Stomach (tissue), 8 donors: ENCODE measurements at regions not wholly inside any gene's neighbourhood (a gene's known extent, or its start where the extent isn't known, plus 50 kb on each side); places are given as distances from the start of the nearest gene placed in this dataset.

Source experiments
- DNase-seq, 2 donors: peaks; one replicate each; pipeline versions ENCODE4 v3.0.0 to v3.0.0-alpha.2; 2013 to 2019
- H3K27ac ChIP-seq, 5 donors: fragments of 200-600 bp in 4 of 5; sonication (generic) in 4 of 5; one replicate each; pipeline ENCODE4 v1.5.1; 2013 to 2019; ENCODE audit warnings: mild to moderate bottlenecking in 1 of 5, moderate library complexity in 1 of 5
- H3K27me3 ChIP-seq, 3 donors: fragments of 200-600 bp; sonication (generic); one replicate each; pipeline ENCODE4 v1.5.1; 2017 to 2019; ENCODE audit warnings: mixed run types in 1 of 3
- H3K36me3 ChIP-seq, 4 donors: fragments of 200-600 bp; sonication (generic); 1 replicate in 3 of 4; 2 replicates in 1 of 4; pipeline ENCODE4 v1.5.1; 2016 to 2019
- H3K4me1 ChIP-seq, 4 donors: fragments of 200-600 bp; sonication (generic); one replicate each; pipeline ENCODE4 v1.5.1; 2016 to 2019
- H3K4me3 ChIP-seq, 4 donors: fragments of 200-600 bp; sonication (generic) in 3 of 4; one replicate each; pipeline ENCODE4 v1.5.1; 2016 to 2019; ENCODE audit warnings: mild to moderate bottlenecking in 1 of 4
- H3K9me3 ChIP-seq, 4 donors: fragments of 200-600 bp; sonication (generic); one replicate each; pipeline ENCODE4 v1.5.1; 2016 to 2019
- EP300 ChIP-seq: sonication (generic); formaldehyde crosslinking; IDR thresholded peaks from one replicate; pipeline ENCODE4 v1.6.1; 2017; ENCODE audit warnings: antibody characterized with exemption
- POLR2A ChIP-seq, 4 donors: fragments of 450-650 bp; IDR thresholded peaks; one replicate each; pipeline ENCODE4 v1.6.1; 2016; ENCODE audit warnings: antibody characterized with exemption in 4 of 4, control low read depth in 2 of 4, mild to moderate bottlenecking in 1 of 4, moderate library complexity in 1 of 4
- POLR2AphosphoS5 ChIP-seq, 3 donors: sonication (generic); formaldehyde crosslinking; IDR thresholded peaks; one replicate each; pipeline ENCODE4 v1.6.1; 2016; ENCODE audit warnings: antibody characterized with exemption in 3 of 3
- WGBS, 5 donors: extraction: QIAGEN DNeasy Blood & Tissue Kit in 3 of 5; methylation state at CpG; one replicate each; pipeline versions ENCODE4 v1.1.5 to v1.1.7; 2013 to 2018; 5-methylcytosine and 5-hydroxymethylcytosine counted together
- intact Hi-C: fragments of 100-400 bp; cut with DNase I; formaldehyde crosslinking; loops from one replicate; pipeline ENCODE4 v1.15.1; 2023; ENCODE audit warnings: low total_unique reads
- TF ChIP-seq, protein P1 (sequence below), 7 experiments: fragments of 450-650 bp in 4 of 7; fragments of 200-600 bp in 3 of 7; sonication (generic) in 3 of 7; IDR thresholded peaks; one replicate each; pipeline ENCODE4 v1.5.1; 2016 to 2019; ENCODE audit warnings: antibody characterized with exemption in 7 of 7, control low read depth in 2 of 7, mild to moderate bottlenecking in 1 of 7
- donor health status: healthy with polysubstance abuse.
- donor health status: Bipolar disorder and iron deficiency.
- donor health status: healthy.

DNA sequence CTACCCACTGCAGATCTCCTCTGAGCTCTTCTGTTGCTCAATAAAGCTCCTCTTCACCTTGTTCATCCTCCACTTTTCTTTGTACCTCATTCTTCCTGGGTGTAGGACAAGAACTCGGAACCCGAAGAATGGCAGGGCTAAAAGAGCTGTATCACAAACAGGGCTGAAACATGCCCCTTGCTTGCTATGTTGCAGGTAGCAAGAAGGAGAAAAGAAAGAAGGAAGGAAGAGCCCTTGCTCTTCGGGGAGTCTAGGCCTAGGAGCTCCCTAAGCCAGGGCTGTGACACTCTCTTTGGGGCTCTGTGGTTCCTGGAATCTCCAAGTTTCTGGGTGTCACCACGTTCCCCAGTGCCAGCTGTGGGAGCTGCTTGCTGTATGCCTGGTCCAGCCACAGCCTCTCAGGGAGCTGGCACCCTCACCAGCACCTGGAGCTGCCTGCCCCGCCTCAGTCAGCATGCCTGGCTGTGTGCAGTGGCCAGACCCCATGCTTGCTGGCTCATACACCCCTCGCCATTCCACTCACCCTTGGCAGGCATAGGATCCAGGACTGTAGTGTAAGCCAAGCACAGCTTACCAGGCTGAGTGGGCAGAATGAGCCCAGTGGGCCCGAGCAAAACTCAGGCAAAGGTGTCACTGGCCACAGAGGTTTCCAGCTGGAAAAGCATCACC, 274.8 kb upstream of the ADRA1B start:
- Histone ChIP-seq H3K27ac (no peak overlapping the region), H3K9me3 (no peaks in the 10 kb centered on the region), H3K4me3 (no peak overlapping the region), H3K4me1 (no peaks in the 10 kb centered on the region), H3K27me3 (no peaks in the 10 kb centered on the region), H3K36me3 (no peaks in the 10 kb centered on the region)
- 78 to 89% (median 81%) methylated on average over 5 to 7 of the region's 7 CpGs for WGBS, 5 donors
- intact Hi-C loops = no loop called here
- DNase-seq = no peak
- no peak for TF ChIP-seq POLR2A (IDR thresholded peaks at IDR 0.05)
- TF ChIP-seq, protein P1, sequence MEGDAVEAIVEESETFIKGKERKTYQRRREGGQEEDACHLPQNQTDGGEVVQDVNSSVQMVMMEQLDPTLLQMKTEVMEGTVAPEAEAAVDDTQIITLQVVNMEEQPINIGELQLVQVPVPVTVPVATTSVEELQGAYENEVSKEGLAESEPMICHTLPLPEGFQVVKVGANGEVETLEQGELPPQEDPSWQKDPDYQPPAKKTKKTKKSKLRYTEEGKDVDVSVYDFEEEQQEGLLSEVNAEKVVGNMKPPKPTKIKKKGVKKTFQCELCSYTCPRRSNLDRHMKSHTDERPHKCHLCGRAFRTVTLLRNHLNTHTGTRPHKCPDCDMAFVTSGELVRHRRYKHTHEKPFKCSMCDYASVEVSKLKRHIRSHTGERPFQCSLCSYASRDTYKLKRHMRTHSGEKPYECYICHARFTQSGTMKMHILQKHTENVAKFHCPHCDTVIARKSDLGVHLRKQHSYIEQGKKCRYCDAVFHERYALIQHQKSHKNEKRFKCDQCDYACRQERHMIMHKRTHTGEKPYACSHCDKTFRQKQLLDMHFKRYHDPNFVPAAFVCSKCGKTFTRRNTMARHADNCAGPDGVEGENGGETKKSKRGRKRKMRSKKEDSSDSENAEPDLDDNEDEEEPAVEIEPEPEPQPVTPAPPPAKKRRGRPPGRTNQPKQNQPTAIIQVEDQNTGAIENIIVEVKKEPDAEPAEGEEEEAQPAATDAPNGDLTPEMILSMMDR (IDR thresholded peaks at IDR 0.05) = no peak
- no peak for TF ChIP-seq POLR2AphosphoS5 (IDR thresholded peaks at IDR 0.05)
- no peak for TF ChIP-seq EP300

DNA sequence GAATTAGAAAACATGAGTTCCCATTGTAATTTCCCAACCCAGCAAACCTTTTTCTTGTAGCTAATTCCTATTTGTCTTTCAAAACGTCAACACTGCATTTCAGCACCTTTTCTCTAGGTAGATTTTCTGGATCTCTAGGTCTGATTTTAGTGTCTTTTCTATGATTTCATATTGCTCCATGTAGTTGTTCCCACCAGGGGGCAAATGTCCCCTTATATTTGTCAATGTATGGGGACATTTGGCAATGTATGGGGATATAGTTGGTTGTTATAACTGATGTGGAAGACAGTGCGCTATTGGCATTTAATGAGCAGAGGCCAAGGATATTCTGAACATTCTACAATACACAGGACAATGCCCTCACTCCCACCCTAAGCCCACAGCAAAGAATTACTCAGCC, 273.9 kb upstream of the ADRA1B start:
- no peaks in the 10 kb centered on the region for H3K9me3 ChIP-seq
- no peak for TF ChIP-seq POLR2A (IDR thresholded peaks at IDR 0.05)
- no peak for TF ChIP-seq POLR2AphosphoS5 (IDR thresholded peaks at IDR 0.05)
- TF ChIP-seq EP300 = no peak
- TF ChIP-seq, protein P1 (IDR thresholded peaks at IDR 0.05) = no peak
- H3K27ac ChIP-seq = no peak overlapping the region
- no peak overlapping the region for H3K4me3 ChIP-seq
- no peaks in the 10 kb centered on the region for H3K36me3 ChIP-seq
- no peak for DNase-seq
- no peaks in the 10 kb centered on the region for H3K4me1 ChIP-seq
- H3K27me3 ChIP-seq = no peaks in the 10 kb centered on the region
- intact Hi-C loops = no loop called here
- 86 to 92% (median 91%) methylated on average over 2 of the region's 2 CpGs for WGBS, 5 donors

DNA sequence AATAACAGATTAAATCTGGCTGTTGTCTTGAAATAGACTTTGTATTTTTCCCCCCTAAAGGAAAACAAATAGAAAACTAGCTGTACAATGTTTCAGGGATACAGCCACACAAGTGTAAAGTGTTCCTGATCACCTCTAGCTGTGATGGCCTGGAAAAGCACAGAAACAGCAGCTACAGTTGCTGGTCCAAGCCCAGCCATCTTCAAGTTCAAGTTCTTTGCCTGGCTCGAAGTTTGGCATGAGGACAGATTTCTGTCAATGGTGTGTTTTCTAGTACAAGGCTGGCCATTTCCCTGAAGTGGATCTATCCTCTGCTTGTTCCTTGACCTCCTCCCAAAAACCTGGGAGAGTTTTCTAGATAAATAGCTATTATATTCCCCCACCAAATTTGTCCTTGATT, 272.2 kb upstream of the ADRA1B start:
- no peak for TF ChIP-seq POLR2AphosphoS5 (IDR thresholded peaks at IDR 0.05)
- TF ChIP-seq, protein P1 (IDR thresholded peaks at IDR 0.05) = no peak
- TF ChIP-seq POLR2A (IDR thresholded peaks at IDR 0.05) = no peak
- no peak for TF ChIP-seq EP300
- DNase-seq = no peak
- no peak overlapping the region for H3K27ac ChIP-seq
- H3K27me3 ChIP-seq = no peaks in the 10 kb centered on the region
- no peaks in the 10 kb centered on the region for H3K9me3 ChIP-seq
- intact Hi-C loops = no loop called here
- H3K4me1 ChIP-seq = no peaks in the 10 kb centered on the region
- no peak overlapping the region for H3K4me3 ChIP-seq
- 20 to 75% (median 56%) methylated on average over 1 of the region's 1 CpG for WGBS, 5 donors
- H3K36me3 ChIP-seq = no peaks in the 10 kb centered on the region

DNA sequence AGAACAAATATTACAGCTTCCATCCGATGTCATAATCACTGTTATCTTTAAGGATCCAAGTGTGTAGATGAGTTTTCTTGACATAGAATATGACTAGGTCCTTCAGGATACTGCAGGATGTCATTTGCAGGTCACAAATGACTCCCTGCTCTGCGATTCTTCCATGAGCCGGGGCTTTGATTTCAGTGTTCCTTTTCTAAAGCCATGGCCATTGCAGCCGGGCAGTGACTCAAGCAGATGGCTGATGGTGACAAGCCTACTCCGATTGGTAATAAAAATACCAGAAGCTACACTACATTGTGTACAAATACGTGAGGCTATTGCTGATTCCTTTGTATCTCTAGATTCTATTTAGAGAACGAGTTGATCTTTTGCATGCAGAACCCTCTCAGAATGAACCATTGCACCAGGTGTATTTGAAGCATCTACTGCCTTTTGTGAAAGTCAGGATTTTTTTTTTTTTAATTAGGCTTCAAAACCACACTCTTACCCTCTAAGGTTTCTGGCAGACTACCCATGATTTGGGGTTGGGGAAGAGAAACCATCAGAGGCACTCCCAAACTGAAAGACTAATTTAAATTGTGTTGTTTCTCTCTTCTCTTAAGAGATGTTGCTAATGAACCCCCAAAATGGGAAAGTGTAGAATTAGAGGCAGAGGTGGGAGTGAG, 271.0 kb upstream of the ADRA1B start:
- no peak for DNase-seq
- Histone ChIP-seq H3K36me3 (no peaks in the 10 kb centered on the region), H3K27ac (no peak overlapping the region), H3K27me3 (no peaks in the 10 kb centered on the region), H3K4me3 (no peak overlapping the region), H3K4me1 (no peaks in the 10 kb centered on the region), H3K9me3 (no peaks in the 10 kb centered on the region)
- WGBS, 5 donors = 79 to 84% (median 83%) methylated on average over 7 of the region's 7 CpGs
- TF ChIP-seq POLR2AphosphoS5 (IDR thresholded peaks at IDR 0.05) = no peak
- TF ChIP-seq, protein P1 (IDR thresholded peaks at IDR 0.05) = no peak
- TF ChIP-seq POLR2A (IDR thresholded peaks at IDR 0.05) = no peak
- TF ChIP-seq EP300 = no peak
- intact Hi-C loops = no loop called here
